SK-N-SH treated with all-trans-retinoic acid at 6 μM for 48 hours (cell line): ENCODE measurements at regions not wholly inside any gene's neighbourhood (a gene's known extent, or its start where the extent isn't known, plus 50 kb on each side); places are given as distances from the start of the nearest gene placed in this dataset.

Experiments used
- OSR1 ChIP-seq: fragments of 250-450 bp; sonication (Bioruptor Pico); IDR thresholded peaks from 2 replicates; pipeline ENCODE4 v1.8.0; 2022; ENCODE audit warnings: moderate library complexity, mild to moderate bottlenecking, inconsistent platforms
- RARB ChIP-seq: fragments of 250-450 bp; sonication (Bioruptor Pico); IDR thresholded peaks from 2 replicates; pipeline ENCODE4 v1.8.0; 2021; ENCODE audit warnings: mild to moderate bottlenecking, moderate library complexity
- SNAI2 ChIP-seq: fragments of 250-450 bp; sonication (Bioruptor Pico); IDR thresholded peaks from 2 replicates; pipeline ENCODE4 v1.5.0; 2020; ENCODE audit warnings: mild to moderate bottlenecking, moderate library complexity
- TCF4 ChIP-seq: fragments of 250-450 bp; sonication (Bioruptor Pico); IDR thresholded peaks from 2 replicates; pipeline ENCODE4 v1.8.0; 2021; ENCODE audit warnings: mild to moderate bottlenecking, moderate library complexity, borderline replicate concordance
- ZC3H10 ChIP-seq: fragments of 250-450 bp; sonication (Bioruptor Pico); IDR thresholded peaks from 2 replicates; pipeline ENCODE4 v1.5.1; 2021; ENCODE audit warnings: mild to moderate bottlenecking, moderate library complexity
- ZFP3 ChIP-seq: fragments of 250-450 bp; sonication (Bioruptor Pico); IDR thresholded peaks from 2 replicates; pipeline ENCODE4 v1.5.0; 2020; ENCODE audit warnings: mild to moderate bottlenecking, moderate library complexity
- ZNF70 ChIP-seq: fragments of 450-650 bp; formaldehyde crosslinking; IDR thresholded peaks from 2 replicates; pipeline ENCODE4 v1.5.0; 2020; ENCODE audit warnings: mild to moderate bottlenecking, moderate library complexity
- ZNF8 ChIP-seq: fragments of 450-650 bp; formaldehyde crosslinking; IDR thresholded peaks from 2 replicates; pipeline ENCODE4 v1.5.0; 2020; ENCODE audit warnings: mild to moderate bottlenecking, moderate library complexity
- TF ChIP-seq, protein P1 (sequence below): fragments of 250-450 bp; sonication (Bioruptor Pico); IDR thresholded peaks from 2 replicates; pipeline ENCODE4 v1.5.1; 2021; ENCODE audit warnings: mild to moderate bottlenecking, moderate library complexity
- TF ChIP-seq, protein P2 (sequence below): fragments of 250-450 bp; sonication (Bioruptor Pico); IDR thresholded peaks from 2 replicates; pipeline ENCODE4 v1.8.0; 2020; ENCODE audit warnings: mild to moderate bottlenecking, moderate library complexity, borderline replicate concordance

GRCh38 chr2:18731666-18732065, 142.3 kb upstream of the NT5C1B start:
- TF ChIP-seq, protein P1, sequence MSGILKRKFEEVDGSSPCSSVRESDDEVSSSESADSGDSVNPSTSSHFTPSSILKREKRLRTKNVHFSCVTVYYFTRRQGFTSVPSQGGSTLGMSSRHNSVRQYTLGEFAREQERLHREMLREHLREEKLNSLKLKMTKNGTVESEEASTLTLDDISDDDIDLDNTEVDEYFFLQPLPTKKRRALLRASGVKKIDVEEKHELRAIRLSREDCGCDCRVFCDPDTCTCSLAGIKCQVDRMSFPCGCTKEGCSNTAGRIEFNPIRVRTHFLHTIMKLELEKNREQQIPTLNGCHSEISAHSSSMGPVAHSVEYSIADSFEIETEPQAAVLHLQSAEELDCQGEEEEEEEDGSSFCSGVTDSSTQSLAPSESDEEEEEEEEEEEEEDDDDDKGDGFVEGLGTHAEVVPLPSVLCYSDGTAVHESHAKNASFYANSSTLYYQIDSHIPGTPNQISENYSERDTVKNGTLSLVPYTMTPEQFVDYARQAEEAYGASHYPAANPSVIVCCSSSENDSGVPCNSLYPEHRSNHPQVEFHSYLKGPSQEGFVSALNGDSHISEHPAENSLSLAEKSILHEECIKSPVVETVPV (CRISPR knock-in tag) = no peak
- TF ChIP-seq ZNF70 (CRISPR knock-in tag) (no peak), ZNF8 (CRISPR knock-in tag) (no peak), RARB (CRISPR knock-in tag) (no peak), TCF4 (CRISPR knock-in tag) (no peak), SNAI2 (CRISPR knock-in tag) (no peak), OSR1 (no peak), ZC3H10 (no peak), ZFP3 (CRISPR knock-in tag) (no peak)
- TF ChIP-seq, protein P2, sequence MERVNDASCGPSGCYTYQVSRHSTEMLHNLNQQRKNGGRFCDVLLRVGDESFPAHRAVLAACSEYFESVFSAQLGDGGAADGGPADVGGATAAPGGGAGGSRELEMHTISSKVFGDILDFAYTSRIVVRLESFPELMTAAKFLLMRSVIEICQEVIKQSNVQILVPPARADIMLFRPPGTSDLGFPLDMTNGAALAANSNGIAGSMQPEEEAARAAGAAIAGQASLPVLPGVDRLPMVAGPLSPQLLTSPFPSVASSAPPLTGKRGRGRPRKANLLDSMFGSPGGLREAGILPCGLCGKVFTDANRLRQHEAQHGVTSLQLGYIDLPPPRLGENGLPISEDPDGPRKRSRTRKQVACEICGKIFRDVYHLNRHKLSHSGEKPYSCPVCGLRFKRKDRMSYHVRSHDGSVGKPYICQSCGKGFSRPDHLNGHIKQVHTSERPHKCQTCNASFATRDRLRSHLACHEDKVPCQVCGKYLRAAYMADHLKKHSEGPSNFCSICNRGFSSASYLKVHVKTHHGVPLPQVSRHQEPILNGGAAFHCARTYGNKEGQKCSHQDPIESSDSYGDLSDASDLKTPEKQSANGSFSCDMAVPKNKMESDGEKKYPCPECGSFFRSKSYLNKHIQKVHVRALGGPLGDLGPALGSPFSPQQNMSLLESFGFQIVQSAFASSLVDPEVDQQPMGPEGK (CRISPR knock-in tag) = no peak
